ENCODE measurements at regions not wholly inside any gene's neighbourhood (a gene's known extent, or its start where the extent isn't known, plus 50 kb on each side); places are given as distances from the start of the nearest gene placed in this dataset.

- Mint-ChIP-seq H3K4me3 (ENCODE audit: low read depth) (no peak overlapping the region), H3K27me3 (peaks cover 2% of the 10 kb centered on the region), H3K36me3 (ENCODE audit: insufficient read depth) (no peaks in the 10 kb centered on the region)
These were observed 140.1 kb downstream of the LNPK start for GRCh38 chr2:175861958-175862357.

GRCh38 chr2:175855794-175856453 lies 146.1 kb downstream of the LNPK start:
- no peak for DNase-seq (ENCODE audit: low spot score, unreplicated experiment)
- TF ChIP-seq CTCF (IDR thresholded peaks at IDR 0.05; ENCODE audit: unreplicated experiment), result no peak
- Mint-ChIP-seq H3K4me3 (ENCODE audit: low read depth) (no peak overlapping the region), H3K27ac (no peak overlapping the region), H3K9me3 (ENCODE audit: low read depth) (peaks cover 3% of the 10 kb centered on the region), H3K36me3 (ENCODE audit: insufficient read depth) (no peaks in the 10 kb centered on the region), H3K27me3 (peaks cover 2% of the 10 kb centered on the region), H3K4me1 (ENCODE audit: low read depth) (peaks cover 15% of the 10 kb centered on the region)

More at GRCh38 chr2:175861958-175862357, 140.1 kb downstream of the LNPK start:
- peaks cover under 1% of the 10 kb centered on the region for H3K9me3 Mint-ChIP-seq (ENCODE audit: low read depth)
- DNase-seq (ENCODE audit: low spot score, unreplicated experiment), result no peak
- H3K4me1 Mint-ChIP-seq (ENCODE audit: low read depth), result peaks cover 9% of the 10 kb centered on the region
- no peak overlapping the region for H3K27ac Mint-ChIP-seq
- no peak for TF ChIP-seq CTCF (IDR thresholded peaks at IDR 0.05; ENCODE audit: unreplicated experiment)

- no peak for TF ChIP-seq CTCF (IDR thresholded peaks at IDR 0.05; ENCODE audit: unreplicated experiment)
- DNase-seq (ENCODE audit: low spot score, unreplicated experiment), result no peak
- no peaks in the 10 kb centered on the region for H3K36me3 Mint-ChIP-seq (ENCODE audit: insufficient read depth)
- no peak overlapping the region for H3K27ac Mint-ChIP-seq
- H3K4me1 Mint-ChIP-seq (ENCODE audit: low read depth), result peaks cover 15% of the 10 kb centered on the region
- H3K27me3 Mint-ChIP-seq, result peaks cover 2% of the 10 kb centered on the region
- no peak overlapping the region for H3K4me3 Mint-ChIP-seq (ENCODE audit: low read depth)
- peaks cover 3% of the 10 kb centered on the region for H3K9me3 Mint-ChIP-seq (ENCODE audit: low read depth)
These were observed 146.8 kb downstream of the LNPK start for GRCh38 chr2:175855236-175855635.

GRCh38 chr2:175854665-175855064 lies 147.4 kb downstream of the LNPK start:
- H3K4me1 Mint-ChIP-seq (ENCODE audit: low read depth), result peaks cover 15% of the 10 kb centered on the region
- H3K27ac Mint-ChIP-seq, result no peak overlapping the region
- H3K36me3 Mint-ChIP-seq (ENCODE audit: insufficient read depth), result no peaks in the 10 kb centered on the region
- H3K4me3 Mint-ChIP-seq (ENCODE audit: low read depth), result no peak overlapping the region
- DNase-seq (ENCODE audit: low spot score, unreplicated experiment), result no peak
- no peak for TF ChIP-seq CTCF (IDR thresholded peaks at IDR 0.05; ENCODE audit: unreplicated experiment)
- peaks cover 2% of the 10 kb centered on the region for H3K27me3 Mint-ChIP-seq
- H3K9me3 Mint-ChIP-seq (ENCODE audit: low read depth), result peaks cover 3% of the 10 kb centered on the region

- DNase-seq (ENCODE audit: low spot score, unreplicated experiment), result no peak
- peaks cover 3% of the 10 kb centered on the region for H3K9me3 Mint-ChIP-seq (ENCODE audit: low read depth)
- peaks cover 2% of the 10 kb centered on the region for H3K27me3 Mint-ChIP-seq
- no peaks in the 10 kb centered on the region for H3K36me3 Mint-ChIP-seq (ENCODE audit: insufficient read depth)
- H3K4me1 Mint-ChIP-seq (ENCODE audit: low read depth), result peaks cover 15% of the 10 kb centered on the region
- TF ChIP-seq CTCF (IDR thresholded peaks at IDR 0.05; ENCODE audit: unreplicated experiment), result no peak
- H3K27ac Mint-ChIP-seq, result no peak overlapping the region
- H3K4me3 Mint-ChIP-seq (ENCODE audit: low read depth), result no peak overlapping the region
These were observed 147.9 kb downstream of the LNPK start for GRCh38 chr2:175854129-175854528.

Measured in progenitor cell of endocrine pancreas (in vitro differentiated cells).